Fibroblast of gingiva (primary cell): ENCODE measurements at regions not wholly inside any gene's neighbourhood (a gene's known extent, or its start where the extent isn't known, plus 50 kb on each side); places are given as distances from the start of the nearest gene placed in this dataset.
"Not testable (repeated sequence)": the region's sequence is repeated elsewhere in the genome, so short reads cannot be mapped to it uniquely, and the experiment has no call there.

Experiments
- DNase-seq: peaks from one replicate; pipeline ENCODE4 v3.0.0-alpha.2; 2011; ENCODE audit warnings: low read depth

- no peak for DNase-seq
Observed at GRCh38 chr7:10471280-10472058, 502.2 kb upstream of the PHF14 start.

DNA sequence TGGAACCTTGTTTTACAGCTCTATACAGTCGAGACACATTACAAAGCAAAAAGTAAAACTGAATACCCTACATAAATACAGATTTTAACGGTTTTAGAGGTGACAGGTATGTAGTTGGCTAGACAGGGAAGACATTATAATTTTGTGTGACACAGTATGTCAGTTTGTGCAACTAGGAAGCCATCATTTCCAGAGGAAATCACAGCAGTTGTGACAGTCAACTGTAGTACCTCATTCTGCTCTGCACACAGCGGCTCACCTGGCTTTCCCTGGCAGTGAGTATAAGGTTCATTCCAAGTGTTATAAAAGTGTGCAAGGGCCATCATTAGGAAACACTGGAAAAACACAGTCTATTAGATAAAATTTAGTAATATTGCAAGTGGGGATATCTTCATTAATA, 501.6 kb upstream of the PHF14 start:
- DNase-seq = no peak

- DNase-seq = no peak
Observed at GRCh38 chr7:10473569-10473968, 500.1 kb upstream of the PHF14 start.

GRCh38 chr7:10474048-10474447, 499.6 kb upstream of the PHF14 start:
- no peak for DNase-seq

GRCh38 chr7:10475940-10476641, 497.6 kb upstream of the PHF14 start:
- DNase-seq = no peak

- no peak for DNase-seq
Observed at GRCh38 chr7:10476642-10477041, 497.0 kb upstream of the PHF14 start.

GRCh38 chr7:10483671-10484070, 490.0 kb upstream of the PHF14 start:
- DNase-seq = no peak

DNA sequence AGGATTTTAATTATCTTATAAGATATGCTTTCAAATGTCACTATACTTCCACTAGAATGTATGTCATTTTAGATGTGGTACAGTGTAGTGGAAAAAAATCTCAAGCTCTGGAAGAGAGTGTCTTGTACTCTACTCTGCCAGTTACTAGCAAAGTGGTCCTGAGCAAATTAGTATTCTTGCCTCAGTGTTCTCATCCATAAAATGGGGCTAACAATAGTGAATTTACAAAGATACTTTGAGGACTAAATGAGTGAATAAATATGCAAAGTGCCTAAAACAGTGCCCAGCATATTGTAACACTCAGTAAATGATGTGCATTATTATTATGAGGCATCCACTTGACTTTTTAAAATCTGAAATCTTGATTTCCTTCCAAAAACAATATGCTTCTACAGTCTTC, 488.9 kb upstream of the PHF14 start:
- DNase-seq = no peak

GRCh38 chr7:10501206-10501884, 472.3 kb upstream of the PHF14 start:
- not testable (repeated sequence) for DNase-seq

DNA sequence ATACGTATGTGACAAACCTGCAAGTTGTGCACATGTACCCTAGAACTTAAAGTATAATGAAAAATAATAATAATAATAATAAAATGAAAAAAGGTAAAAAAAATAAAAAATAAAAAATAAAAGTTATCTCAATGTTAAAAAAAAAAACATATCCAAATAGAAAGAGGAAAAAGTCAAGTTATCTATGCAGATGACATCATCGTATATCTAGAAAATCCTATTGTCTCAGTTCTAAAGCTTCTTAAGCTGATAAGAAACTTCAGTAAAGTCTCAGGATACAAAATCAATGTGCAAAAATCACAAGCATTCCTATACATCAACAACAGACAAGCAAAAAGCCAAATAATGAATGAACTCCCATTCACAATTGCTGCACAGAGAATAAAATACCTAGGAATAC, 466.6 kb upstream of the PHF14 start:
- no peak for DNase-seq

DNA sequence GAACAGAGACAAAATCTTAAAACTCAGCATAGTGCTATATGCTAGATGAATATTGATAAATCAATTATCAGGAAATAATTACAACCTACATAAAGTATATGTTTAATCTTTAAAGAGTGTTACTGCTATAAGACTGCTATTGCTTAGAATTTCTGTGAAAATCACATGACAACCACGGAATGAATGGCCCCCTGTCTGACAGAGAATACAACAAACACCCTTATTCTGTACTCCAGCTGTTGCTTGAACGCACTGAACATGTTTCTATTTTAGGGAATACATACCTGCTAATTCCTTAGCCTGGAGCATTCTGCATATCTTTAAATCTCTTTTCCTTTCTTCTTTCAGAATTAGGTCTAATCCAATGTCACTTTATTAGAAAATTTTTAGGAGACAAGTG, 452.4 kb upstream of the PHF14 start:
- no peak for DNase-seq

- not testable (repeated sequence) for DNase-seq
Observed at GRCh38 chr7:10533429-10533828, 440.2 kb upstream of the PHF14 start.

DNA sequence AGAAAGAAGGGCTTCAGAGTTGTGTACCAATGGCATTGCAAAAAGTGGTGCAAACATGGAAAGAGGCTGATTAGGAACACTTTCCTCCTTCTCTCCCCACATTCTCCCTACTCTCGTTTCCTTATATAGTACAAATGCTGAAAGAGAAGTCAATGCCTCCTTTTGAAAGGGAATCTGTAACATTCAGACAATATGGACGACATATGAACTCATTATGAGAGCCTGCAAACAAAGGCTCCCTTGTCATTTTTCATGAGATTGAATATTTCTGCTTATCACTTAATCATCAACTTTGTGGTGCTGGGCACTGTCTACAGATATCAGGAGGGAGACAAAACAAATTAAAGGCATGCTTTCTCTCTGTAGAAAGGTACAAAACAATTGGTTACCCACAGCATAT, 437.1 kb upstream of the PHF14 start:
- DNase-seq = no peak

- DNase-seq = no peak
Observed at GRCh38 chr7:10537764-10538163, 435.9 kb upstream of the PHF14 start.

GRCh38 chr7:10557375-10557774, 416.3 kb upstream of the PHF14 start:
- no peak for DNase-seq

- DNase-seq = no peak
Observed at GRCh38 chr7:10560497-10560896, 413.2 kb upstream of the PHF14 start.

DNA sequence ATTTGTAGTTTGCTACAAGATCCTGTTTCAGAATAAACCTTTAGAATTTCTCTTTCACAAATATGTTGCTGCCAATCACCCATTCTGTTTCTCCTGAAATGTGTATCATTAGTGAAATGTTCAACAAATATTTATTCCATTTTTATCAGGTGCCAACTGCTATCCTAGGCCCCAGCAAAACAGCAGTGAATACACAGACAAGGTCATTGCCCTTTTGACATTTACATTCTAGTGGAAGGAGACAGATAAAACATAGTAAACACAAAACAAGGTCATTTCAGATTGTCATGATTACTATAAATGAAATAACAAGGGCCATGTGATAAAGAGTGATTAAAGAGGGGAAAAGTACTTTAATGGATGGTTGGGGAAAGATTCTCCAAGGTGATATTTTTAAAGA, 404.8 kb upstream of the PHF14 start:
- no peak for DNase-seq

DNA sequence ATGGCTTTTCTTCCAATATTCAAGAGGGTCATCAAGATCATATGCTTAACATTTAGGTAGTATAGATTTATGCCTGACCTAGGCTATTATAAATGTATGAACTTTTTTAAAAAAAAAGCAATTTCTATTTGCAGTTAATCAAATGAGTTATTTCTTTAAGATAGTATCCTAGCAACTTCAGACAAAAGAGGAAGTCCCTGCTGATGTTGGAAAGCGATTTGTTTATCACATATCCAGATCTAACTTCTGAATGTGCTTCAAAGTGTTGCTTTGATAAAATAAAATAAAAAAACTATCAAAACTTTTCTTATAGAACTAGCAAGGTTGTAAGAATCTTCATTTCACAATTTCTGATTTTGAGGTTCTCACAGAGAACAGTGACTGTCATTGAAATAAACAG, 401.9 kb upstream of the PHF14 start:
- no peak for DNase-seq

DNA sequence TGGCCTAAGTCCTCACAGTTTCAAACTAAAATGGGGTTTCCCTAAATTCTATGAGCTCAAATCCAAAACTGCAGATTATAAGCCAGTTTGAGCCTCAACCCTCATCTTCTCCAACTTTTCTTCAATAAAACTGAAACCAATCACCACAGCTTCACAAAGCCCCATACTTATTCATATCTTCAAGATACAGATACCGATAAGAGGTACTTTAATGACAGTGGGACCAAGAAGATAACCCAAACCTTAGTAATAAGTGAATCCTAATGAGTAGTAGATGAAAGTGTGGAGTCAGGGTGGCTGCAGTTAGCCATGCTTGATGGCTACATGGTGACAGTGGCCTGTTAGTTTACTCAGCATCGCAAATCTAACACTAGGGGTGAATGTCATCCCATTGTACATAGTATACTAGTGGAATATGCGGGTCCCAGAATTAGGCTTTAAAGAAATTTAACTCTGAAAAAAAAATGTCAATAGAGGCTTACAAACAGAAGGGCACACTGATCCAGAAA, 395.8 kb upstream of the PHF14 start:
- DNase-seq = no peak

DNA sequence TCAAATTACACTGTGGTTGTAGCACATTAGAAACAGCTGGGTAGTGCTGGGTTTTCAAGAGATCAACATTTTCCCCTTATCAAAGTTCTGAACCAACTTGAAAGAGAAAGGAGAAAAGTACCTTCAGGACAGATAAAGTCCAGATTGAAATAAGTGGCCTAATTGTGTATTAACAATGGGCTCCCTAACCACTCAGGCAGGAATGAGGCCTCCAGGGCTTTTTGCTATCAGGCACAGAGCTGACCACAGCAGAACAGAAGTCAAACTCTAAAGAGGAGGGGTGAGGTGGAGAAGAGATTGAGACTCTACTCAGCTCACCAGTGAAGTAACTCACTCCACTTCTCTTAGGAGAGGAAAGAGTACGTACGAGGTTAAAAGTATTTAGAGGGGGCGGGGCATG, 394.1 kb upstream of the PHF14 start:
- no peak for DNase-seq

DNA sequence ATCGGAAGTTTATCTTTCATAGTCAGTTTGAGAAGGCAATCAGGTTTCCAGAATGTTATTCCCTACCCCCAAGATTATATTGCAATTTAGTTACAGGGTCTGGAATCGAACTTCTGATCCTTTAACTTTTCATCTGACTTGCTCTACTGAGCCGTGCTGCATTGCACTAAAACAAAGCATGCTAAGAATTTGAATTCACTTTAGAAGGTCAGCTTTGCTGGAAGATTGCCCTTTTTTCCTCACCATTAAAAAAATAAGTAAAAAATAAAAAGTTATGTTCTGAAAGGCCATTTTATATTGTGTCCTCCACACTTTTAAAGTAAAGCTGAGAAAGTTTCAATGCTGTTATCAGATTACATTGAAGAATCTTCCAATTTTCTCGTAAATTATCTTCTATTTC, 388.8 kb upstream of the PHF14 start:
- no peak for DNase-seq

DNA sequence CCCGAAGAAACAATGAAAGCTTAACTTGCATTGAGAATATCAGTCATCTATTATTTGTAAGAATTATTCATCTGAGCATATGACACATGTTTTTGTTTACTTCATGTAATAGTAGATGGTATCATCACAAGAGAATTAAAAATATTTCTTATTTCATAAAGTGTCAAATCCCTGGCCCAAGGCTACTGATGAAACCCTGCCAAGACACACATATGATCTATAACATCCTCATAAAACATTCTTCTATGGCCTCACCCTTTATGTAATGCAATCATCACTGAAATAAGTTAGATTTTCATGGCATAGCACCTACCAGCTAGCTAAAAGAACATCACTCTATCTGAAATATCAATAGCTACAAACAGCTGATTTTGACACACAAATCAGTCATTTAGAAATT, 385.6 kb upstream of the PHF14 start:
- DNase-seq = no peak

DNA sequence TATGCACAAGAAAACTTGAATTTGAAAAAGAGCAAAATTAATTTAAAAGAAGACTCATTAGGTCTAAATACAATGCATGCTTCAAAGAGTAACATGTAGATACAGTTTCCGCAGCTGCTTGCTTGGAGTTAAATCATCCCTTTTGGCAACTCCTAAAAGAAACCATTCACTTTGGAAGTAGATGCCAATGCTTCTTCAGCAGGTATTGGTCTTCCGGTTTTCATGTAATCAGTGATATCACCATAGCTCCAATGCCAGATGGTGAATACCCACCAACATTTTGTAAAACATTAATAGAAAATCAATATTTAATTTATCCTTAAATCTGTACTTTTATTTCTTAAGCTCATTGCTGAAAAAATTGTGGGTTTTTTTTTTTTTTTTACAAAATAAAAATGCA, 381.1 kb upstream of the PHF14 start:
- no peak for DNase-seq
